ENCODE measurements at regions not wholly inside any gene's neighbourhood (a gene's known extent, or its start where the extent isn't known, plus 50 kb on each side); places are given as distances from the start of the nearest gene placed in this dataset.

- no peak for DNase-seq (ENCODE audit: extremely low read depth in 1 of 11, low read depth in 9 of 11, low spot score in 4 of 11)
Measured at GRCh38 chr1:18535391-18536210, 54.9 kb downstream of the KLHDC7A start.

- DNase-seq (ENCODE audit: extremely low read depth in 1 of 11, low read depth in 9 of 11, low spot score in 4 of 11): no peak
Measured at GRCh38 chr1:18536356-18536755, 55.6 kb downstream of the KLHDC7A start.

- DNase-seq (ENCODE audit: extremely low read depth in 1 of 11, low read depth in 9 of 11, low spot score in 4 of 11): no peak
Measured at GRCh38 chr1:18536915-18537314, 56.2 kb downstream of the KLHDC7A start.

- DNase-seq (ENCODE audit: extremely low read depth in 1 of 11, low read depth in 9 of 11, low spot score in 4 of 11): no peak
Measured at GRCh38 chr1:18537386-18538306, 56.9 kb downstream of the KLHDC7A start.

GRCh38 chr1:18539171-18539570 lies 58.4 kb downstream of the KLHDC7A start:
- no peak for DNase-seq (ENCODE audit: extremely low read depth in 1 of 11, low read depth in 9 of 11, low spot score in 4 of 11)

GRCh38 chr1:18540136-18540765 lies 59.5 kb downstream of the KLHDC7A start:
- no peak for DNase-seq (ENCODE audit: extremely low read depth in 1 of 11, low read depth in 9 of 11, low spot score in 4 of 11)

- DNase-seq (ENCODE audit: extremely low read depth in 1 of 11, low read depth in 9 of 11, low spot score in 4 of 11): no peak
Measured at GRCh38 chr1:18541046-18541795, 60.5 kb downstream of the KLHDC7A start.

GRCh38 chr1:18542351-18542750 lies 61.6 kb downstream of the KLHDC7A start:
- no peak for DNase-seq (ENCODE audit: extremely low read depth in 1 of 11, low read depth in 9 of 11, low spot score in 4 of 11)

GRCh38 chr1:18546026-18546425 lies 65.3 kb downstream of the KLHDC7A start:
- DNase-seq (ENCODE audit: extremely low read depth in 1 of 11, low read depth in 9 of 11, low spot score in 4 of 11): no peak

GRCh38 chr1:18547460-18547859 lies 66.7 kb downstream of the KLHDC7A start:
- DNase-seq (ENCODE audit: extremely low read depth in 1 of 11, low read depth in 9 of 11, low spot score in 4 of 11): no peak

GRCh38 chr1:18548643-18549042 lies 67.9 kb downstream of the KLHDC7A start:
- DNase-seq (ENCODE audit: extremely low read depth in 1 of 11, low read depth in 9 of 11, low spot score in 4 of 11): no peak

- no peak for DNase-seq (ENCODE audit: extremely low read depth in 1 of 11, low read depth in 9 of 11, low spot score in 4 of 11)
Measured at GRCh38 chr1:18549106-18549505, 68.4 kb downstream of the KLHDC7A start.

GRCh38 chr1:18549906-18550305 lies 69.2 kb downstream of the KLHDC7A start:
- DNase-seq (ENCODE audit: extremely low read depth in 1 of 11, low read depth in 9 of 11, low spot score in 4 of 11): no peak

- no peak for DNase-seq (ENCODE audit: extremely low read depth in 1 of 11, low read depth in 9 of 11, low spot score in 4 of 11)
Measured at GRCh38 chr1:18552631-18553030, 71.9 kb downstream of the KLHDC7A start.

GRCh38 chr1:18553388-18553787 lies 72.7 kb downstream of the KLHDC7A start:
- no peak for DNase-seq (ENCODE audit: extremely low read depth in 1 of 11, low read depth in 9 of 11, low spot score in 4 of 11)

GRCh38 chr1:18554099-18554498 lies 73.4 kb downstream of the KLHDC7A start:
- no peak for DNase-seq (ENCODE audit: extremely low read depth in 1 of 11, low read depth in 9 of 11, low spot score in 4 of 11)

GRCh38 chr1:18554597-18554996 lies 73.9 kb downstream of the KLHDC7A start:
- no peak for DNase-seq (ENCODE audit: extremely low read depth in 1 of 11, low read depth in 9 of 11, low spot score in 4 of 11)

GRCh38 chr1:18555036-18555435 lies 74.3 kb downstream of the KLHDC7A start:
- DNase-seq (ENCODE audit: extremely low read depth in 1 of 11, low read depth in 9 of 11, low spot score in 4 of 11): no peak

- DNase-seq (ENCODE audit: extremely low read depth in 1 of 11, low read depth in 9 of 11, low spot score in 4 of 11): no peak
Measured at GRCh38 chr1:18556364-18556763, 74.3 kb upstream of the PAX7 start.
